Neuronal stem cell (in vitro differentiated cells): ENCODE measurements at regions not wholly inside any gene's neighbourhood (a gene's known extent, or its start where the extent isn't known, plus 50 kb on each side); places are given as distances from the start of the nearest gene placed in this dataset.

Experiments used
- DNase-seq: peaks from one replicate; pipeline ENCODE4 v3.0.0-alpha.2; 2013; ENCODE audit warnings: low spot score
- H2AFZ ChIP-seq: one replicate; pipeline ENCODE4 v1.6.1; 2013; ENCODE audit warnings: mild to moderate bottlenecking, low read length, inconsistent platforms
- H2AK5ac ChIP-seq: 2 replicates; pipeline ENCODE4 v1.6.1; 2013; ENCODE audit warnings: low read depth, mild to moderate bottlenecking, inconsistent platforms, low read length, moderate library complexity, mixed read lengths
- H2BK120ac ChIP-seq: 2 replicates; pipeline ENCODE4 v1.6.1; 2013; ENCODE audit warnings: low read depth, mild to moderate bottlenecking, inconsistent platforms, low read length, moderate library complexity, mixed read lengths
- H2BK12ac ChIP-seq: one replicate; pipeline ENCODE4 v1.6.1; 2013; ENCODE audit warnings: low read length, inconsistent platforms
- H2BK15ac ChIP-seq: 2 replicates; pipeline ENCODE4 v1.6.1; 2013; ENCODE audit warnings: mild to moderate bottlenecking, low read length, inconsistent platforms, mixed read lengths
- H2BK5ac ChIP-seq: one replicate; pipeline ENCODE4 v1.6.1; 2013; ENCODE audit warnings: inconsistent platforms, mild to moderate bottlenecking, low read length, moderate library complexity
- H3K14ac ChIP-seq: one replicate; pipeline ENCODE4 v1.6.1; 2013; ENCODE audit warnings: low read length, inconsistent platforms
- H3K18ac ChIP-seq: 2 replicates; pipeline ENCODE4 v1.6.1; 2013; ENCODE audit warnings: low read length, inconsistent platforms
- H3K23ac ChIP-seq: 2 replicates; pipeline ENCODE4 v1.6.1; 2013; ENCODE audit warnings: low read depth, mild to moderate bottlenecking, mixed read lengths, low read length, inconsistent platforms; ENCODE audit not compliant: poor library complexity
- H3K27ac ChIP-seq: replicated peaks from 3 replicates; pipeline ENCODE4 v1.5.1; 2013; ENCODE audit warnings: low read length, inconsistent platforms
- H3K27me3 ChIP-seq, 3 experiments: 2 replicates each; pipeline ENCODE4 v1.6.1; 2013; ENCODE audit warnings: low read length in 3 of 3, mild to moderate bottlenecking in 2 of 3, inconsistent platforms in 1 of 3, low read depth in 1 of 3, mixed read lengths in 1 of 3, moderate library complexity in 1 of 3; ENCODE audit not compliant: control insufficient read depth in 3 of 3, insufficient read depth in 3 of 3
- H3K36me3 ChIP-seq, 2 donors: replicated peaks in 1 of 2; 2 replicates each; pipeline ENCODE4 v1.6.1; 2013; ENCODE audit warnings: low read length in 2 of 2; ENCODE audit not compliant: control insufficient read depth in 2 of 2, insufficient read depth in 2 of 2
- H3K4ac ChIP-seq: 2 replicates; pipeline ENCODE4 v1.6.1; 2013; ENCODE audit warnings: inconsistent platforms, mild to moderate bottlenecking, low read length, moderate library complexity
- H3K4me1 ChIP-seq, 2 donors: 1 replicate in 1 of 2; 2 replicates in 1 of 2; pipeline ENCODE4 v1.6.1; 2013; ENCODE audit warnings: low read length in 2 of 2, low read depth in 1 of 2; ENCODE audit not compliant: control insufficient read depth in 2 of 2, insufficient read depth in 1 of 2
- H3K4me2 ChIP-seq: one replicate; pipeline ENCODE4 v1.6.1; 2013; ENCODE audit warnings: mild to moderate bottlenecking, low read length, inconsistent platforms; ENCODE audit not compliant: insufficient read depth, poor library complexity, severe bottlenecking
- H3K4me3 ChIP-seq, 2 donors: 2 replicates each; pipeline ENCODE4 v1.5.1; 2013; ENCODE audit warnings: low read length in 2 of 2, mild to moderate bottlenecking in 2 of 2, inconsistent platforms in 1 of 2, moderate library complexity in 1 of 2
- H3K79me1 ChIP-seq: one replicate; pipeline ENCODE4 v1.6.1; 2013; ENCODE audit warnings: low read depth, mild to moderate bottlenecking, inconsistent platforms, low read length, moderate library complexity
- H3K9ac ChIP-seq: one replicate; pipeline ENCODE4 v1.6.1; 2013; ENCODE audit warnings: mild to moderate bottlenecking, low read depth, low read length, inconsistent platforms; ENCODE audit not compliant: poor library complexity
- H3K9me3 ChIP-seq, 2 donors: replicated peaks in 1 of 2; 2 replicates each; pipeline versions ENCODE3 to v1.6.1; 2013; ENCODE audit warnings: low read length in 2 of 2, mild to moderate bottlenecking in 2 of 2, inconsistent platforms in 1 of 2, low read depth in 1 of 2, mixed read lengths in 1 of 2, moderate library complexity in 1 of 2; ENCODE audit not compliant: control insufficient read depth in 2 of 2, insufficient read depth in 1 of 2
- H4K8ac ChIP-seq: one replicate; pipeline ENCODE4 v1.6.1; 2013; ENCODE audit warnings: low read depth, mild to moderate bottlenecking, inconsistent platforms, low read length, moderate library complexity
- H4K91ac ChIP-seq: one replicate; pipeline ENCODE4 v1.6.1; 2013; ENCODE audit warnings: low read length, low read depth, mild to moderate bottlenecking, inconsistent platforms; ENCODE audit not compliant: poor library complexity
- WGBS, 2 donors: extraction: QIAGEN DNeasy Blood & Tissue Kit; methylation state at CpG; one replicate each; pipeline ENCODE4 v1.1.7; 2013; ENCODE audit warnings: missing lambda C conversion rate in 2 of 2, mixed read lengths in 1 of 2; ENCODE audit not compliant: insufficient read length in 2 of 2, insufficient replicate concordance in 1 of 2; ENCODE audit errors: extremely low coverage in 2 of 2; 5-methylcytosine and 5-hydroxymethylcytosine counted together

DNA sequence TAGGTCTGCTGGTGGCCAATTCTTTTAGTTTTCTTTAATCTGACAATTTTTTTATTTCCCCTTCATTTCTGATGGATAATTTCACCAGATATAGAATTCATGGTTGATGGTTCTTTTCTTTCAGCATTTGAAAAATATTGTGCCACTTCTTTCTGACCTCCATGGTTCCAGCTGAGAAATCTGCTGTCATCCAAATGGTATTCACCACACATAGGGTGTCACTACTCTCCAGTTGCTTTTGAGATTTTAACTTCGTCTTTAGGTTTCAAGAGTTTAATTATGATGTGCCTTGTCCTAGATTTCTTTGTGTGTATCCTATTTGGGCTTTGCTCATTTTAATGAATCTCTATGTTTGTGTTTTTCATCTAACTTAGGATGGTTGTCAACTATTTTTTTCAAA, 488.6 kb upstream of the HS6ST1 start:
- Histone ChIP-seq H2AFZ (no peak overlapping the region), H3K4ac (no peak overlapping the region), H2BK120ac (no peak overlapping the region), H4K91ac (no peak overlapping the region), H3K36me3 (no peaks in the 10 kb centered on the region), H2BK12ac (no peak overlapping the region), H3K9ac (no peak overlapping the region), H3K18ac (no peak overlapping the region), H4K8ac (no peak overlapping the region), H2AK5ac (no peak overlapping the region), H3K4me3 (no peak overlapping the region), H3K79me1 (no peaks in the 10 kb centered on the region), H3K27ac (no peak overlapping the region), H2BK15ac (no peak overlapping the region), H2BK5ac (no peak overlapping the region), H3K23ac (no peak overlapping the region), H3K14ac (no peak overlapping the region), H3K9me3 (peaks cover 2 to 7% of the 10 kb centered on the region in 2 donors), H3K4me2 (no peak overlapping the region), H3K4me1 (no peaks in the 10 kb centered on the region), H3K27me3 (peaks cover 0 to 8% (median 0%) of the 10 kb centered on the region in 3 experiments)
- no CpG with 5 or more reads among the region's 1 CpG for WGBS, 2 donors
- DNase-seq: no peak

DNA sequence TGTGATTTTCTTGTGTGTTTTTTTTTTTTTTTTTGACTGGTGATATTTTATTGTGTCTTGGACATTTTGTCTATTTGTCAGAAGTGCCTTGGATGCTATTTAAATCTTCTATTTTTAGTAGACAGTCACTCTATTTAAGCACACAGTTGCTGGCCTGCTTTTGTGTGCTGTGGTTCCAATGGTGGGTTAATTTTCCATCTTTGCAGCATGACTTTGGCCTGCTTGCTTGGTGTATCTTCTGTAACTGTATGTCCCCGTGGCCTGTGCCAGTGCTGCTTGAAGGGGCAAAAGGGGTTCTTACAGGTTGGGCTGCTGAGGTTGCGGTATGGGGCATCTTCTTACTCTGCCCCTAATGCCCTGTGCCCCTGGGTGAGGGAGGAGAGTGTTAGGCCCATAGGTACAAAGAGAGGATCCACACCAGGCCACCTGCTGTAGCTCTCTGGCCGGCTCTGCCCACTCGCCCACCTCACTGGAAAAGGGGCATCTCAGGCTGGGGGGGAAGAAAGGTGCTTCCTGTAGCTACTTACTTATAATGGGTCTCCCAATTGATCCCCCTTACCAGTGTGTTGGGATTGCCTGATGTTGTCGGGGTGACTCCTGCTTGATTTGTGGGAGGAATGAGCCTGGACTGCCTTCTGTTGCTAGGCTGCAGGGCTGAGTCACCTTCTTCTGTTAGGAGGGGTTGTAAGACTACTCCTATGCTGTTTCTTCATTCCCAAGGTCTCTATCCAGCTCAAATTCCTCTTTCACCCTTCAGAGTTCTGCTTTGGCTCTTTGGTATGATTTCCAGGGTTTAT, 490.0 kb upstream of the HS6ST1 start:
- Histone ChIP-seq H3K27me3 (peaks cover 0 to 3% (median 0%) of the 10 kb centered on the region in 3 experiments), H2AFZ (no peak overlapping the region), H2BK5ac (no peak overlapping the region), H3K4me2 (no peak overlapping the region), H3K27ac (no peak overlapping the region), H2BK12ac (no peak overlapping the region), H3K14ac (no peak overlapping the region), H3K23ac (no peak overlapping the region), H3K4ac (no peak overlapping the region), H3K79me1 (no peaks in the 10 kb centered on the region), H4K8ac (no peak overlapping the region), H3K18ac (no peak overlapping the region), H3K4me1 (no peaks in the 10 kb centered on the region), H3K9ac (no peak overlapping the region), H3K36me3 (no peaks in the 10 kb centered on the region), H2BK15ac (no peak overlapping the region), H4K91ac (no peak overlapping the region), H3K9me3 (peaks cover 2 to 7% of the 10 kb centered on the region in 2 donors), H2BK120ac (no peak overlapping the region), H3K4me3 (no peak overlapping the region), H2AK5ac (no peak overlapping the region)
- no peak for DNase-seq
- no CpG with 5 or more reads among the region's 5 CpGs for WGBS, 2 donors

DNA sequence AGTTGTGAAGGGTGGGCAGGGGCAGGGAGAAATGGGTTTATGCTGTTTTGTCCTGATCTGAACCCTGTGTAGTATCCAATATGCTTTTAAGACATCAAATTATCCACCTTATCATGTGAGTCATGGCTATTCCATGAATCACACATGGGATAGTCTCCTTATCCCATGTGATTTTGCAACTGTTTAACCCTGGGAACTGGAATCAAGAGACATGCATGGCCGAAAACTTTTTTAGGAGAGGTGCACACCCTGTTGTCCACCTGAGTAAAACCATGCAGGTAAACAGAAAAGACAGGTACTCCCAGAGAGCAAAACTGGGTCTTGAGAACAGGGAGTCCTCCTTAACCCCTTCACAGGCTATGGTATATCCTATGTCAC, 490.6 kb upstream of the HS6ST1 start:
- WGBS, 2 donors: no CpG with 5 or more reads among the region's 1 CpG
- H3K18ac ChIP-seq: no peak overlapping the region
- no peak overlapping the region for H2BK15ac ChIP-seq
- DNase-seq: no peak
- H4K91ac ChIP-seq: no peak overlapping the region
- H3K9me3 ChIP-seq: peaks cover 2 to 7% of the 10 kb centered on the region in 2 donors
- no peak overlapping the region for H3K4me3 ChIP-seq
- no peaks in the 10 kb centered on the region for H3K79me1 ChIP-seq
- H3K27ac ChIP-seq: no peak overlapping the region
- H2AFZ ChIP-seq: no peak overlapping the region
- H3K27me3 ChIP-seq: peaks cover 0 to under 1% (median 0%) of the 10 kb centered on the region in 3 experiments
- H3K36me3 ChIP-seq: no peaks in the 10 kb centered on the region
- no peak overlapping the region for H4K8ac ChIP-seq
- no peak overlapping the region for H2AK5ac ChIP-seq
- H3K4me2 ChIP-seq: no peak overlapping the region
- H2BK120ac ChIP-seq: no peak overlapping the region
- H3K4me1 ChIP-seq: no peaks in the 10 kb centered on the region
- no peak overlapping the region for H3K23ac ChIP-seq
- H3K9ac ChIP-seq: no peak overlapping the region
- H2BK12ac ChIP-seq: no peak overlapping the region
- no peak overlapping the region for H2BK5ac ChIP-seq
- H3K14ac ChIP-seq: no peak overlapping the region
- H3K4ac ChIP-seq: no peak overlapping the region

DNA sequence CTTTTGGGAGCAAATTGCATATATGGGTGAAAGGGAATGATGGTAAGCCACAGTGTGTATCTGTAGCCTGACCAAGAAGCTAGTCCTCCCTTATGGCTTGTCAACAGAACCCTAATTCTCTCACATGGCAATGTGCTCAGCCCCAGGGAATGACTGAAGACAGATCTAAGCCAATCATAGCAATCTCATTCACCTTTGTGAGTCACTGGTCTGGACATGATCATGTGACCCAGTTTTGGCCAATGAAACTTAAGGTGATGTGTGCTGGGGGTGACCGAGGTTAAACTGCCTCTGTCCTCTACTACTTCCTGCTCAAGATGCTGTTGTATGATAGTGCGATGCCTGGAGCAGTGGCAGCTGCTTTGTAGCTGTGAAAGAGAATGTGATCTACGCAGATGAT, 491.2 kb upstream of the HS6ST1 start:
- Histone ChIP-seq H2BK120ac (no peak overlapping the region), H3K27me3 (no peaks in the 10 kb centered on the region), H3K4me2 (no peak overlapping the region), H2AFZ (no peak overlapping the region), H4K8ac (no peak overlapping the region), H2BK5ac (no peak overlapping the region), H3K4ac (no peak overlapping the region), H2BK12ac (no peak overlapping the region), H3K4me1 (no peaks in the 10 kb centered on the region), H2BK15ac (no peak overlapping the region), H3K18ac (no peak overlapping the region), H4K91ac (no peak overlapping the region), H2AK5ac (no peak overlapping the region), H3K27ac (no peak overlapping the region), H3K9ac (no peak overlapping the region), H3K14ac (no peak overlapping the region), H3K36me3 (no peaks in the 10 kb centered on the region), H3K4me3 (peak overlapping the region in 1 of 2 donors; percentile 61), H3K23ac (no peak overlapping the region), H3K79me1 (no peaks in the 10 kb centered on the region), H3K9me3 (peaks cover 2 to 7% of the 10 kb centered on the region in 2 donors)
- no peak for DNase-seq
- no CpG with 5 or more reads among the region's 3 CpGs for WGBS, 2 donors
